ENCODE measurements at regions not wholly inside any gene's neighbourhood (a gene's known extent, or its start where the extent isn't known, plus 50 kb on each side); places are given as distances from the start of the nearest gene placed in this dataset.
"Not testable (repeated sequence)": the region's sequence is repeated elsewhere in the genome, so short reads cannot be mapped to it uniquely, and the experiment has no call there.

DNA sequence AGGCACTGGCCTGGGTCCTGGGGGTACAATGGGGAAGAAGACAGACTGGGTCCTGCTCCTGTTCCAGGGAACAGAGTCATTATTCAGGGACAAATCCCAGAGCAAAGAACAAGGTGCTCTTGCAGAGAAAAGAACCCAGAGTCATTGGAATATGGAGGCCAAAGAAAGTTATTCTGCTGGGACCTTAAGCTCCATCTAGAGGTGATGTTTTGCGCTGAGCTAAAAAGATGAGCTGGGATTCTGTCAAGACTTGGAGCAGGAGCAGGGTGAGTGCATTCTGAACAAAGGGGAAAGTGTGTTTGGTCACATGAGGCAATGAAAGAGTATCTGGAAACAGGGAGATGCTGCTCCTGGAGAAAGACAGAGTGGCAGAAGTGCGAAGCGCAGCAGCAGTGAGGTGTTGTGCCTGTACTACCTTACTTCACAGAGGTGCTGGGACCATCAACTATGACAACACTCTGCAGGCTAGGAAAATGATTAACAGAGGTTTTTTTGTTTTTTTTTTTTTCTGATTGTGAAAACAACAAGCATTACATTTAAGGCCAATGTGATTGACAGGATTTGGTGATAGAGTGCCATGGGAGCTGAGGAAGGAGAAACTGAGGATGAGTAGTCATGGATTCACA lies 95.3 kb upstream of the TNFSF11 start:
- DNase-seq (ENCODE audit: low spot score): peak; percentile 14

- DNase-seq (ENCODE audit: low spot score): no peak
Observed at GRCh38 chr13:42484386-42484785, 89.6 kb upstream of the TNFSF11 start.

DNA sequence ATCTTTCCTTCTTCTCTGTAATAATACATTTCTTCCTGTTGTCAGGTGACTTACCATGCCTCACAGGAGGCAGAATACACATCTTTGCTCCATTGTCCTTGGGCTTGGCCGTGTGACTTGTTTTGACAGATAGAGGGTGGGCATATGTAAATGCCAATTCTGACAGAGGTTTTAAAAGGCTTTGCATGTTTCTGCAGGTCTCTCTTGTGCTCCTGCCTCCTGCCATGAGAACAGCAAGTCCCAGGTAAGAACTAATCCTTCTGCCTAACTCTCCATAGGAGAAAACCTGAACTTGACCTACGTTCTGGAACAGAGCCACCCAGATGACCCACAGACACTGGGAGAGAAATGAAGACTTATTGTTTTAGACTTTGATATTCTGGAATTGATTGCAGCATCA lies 88.7 kb upstream of the TNFSF11 start:
- DNase-seq (ENCODE audit: low spot score): no peak

DNA sequence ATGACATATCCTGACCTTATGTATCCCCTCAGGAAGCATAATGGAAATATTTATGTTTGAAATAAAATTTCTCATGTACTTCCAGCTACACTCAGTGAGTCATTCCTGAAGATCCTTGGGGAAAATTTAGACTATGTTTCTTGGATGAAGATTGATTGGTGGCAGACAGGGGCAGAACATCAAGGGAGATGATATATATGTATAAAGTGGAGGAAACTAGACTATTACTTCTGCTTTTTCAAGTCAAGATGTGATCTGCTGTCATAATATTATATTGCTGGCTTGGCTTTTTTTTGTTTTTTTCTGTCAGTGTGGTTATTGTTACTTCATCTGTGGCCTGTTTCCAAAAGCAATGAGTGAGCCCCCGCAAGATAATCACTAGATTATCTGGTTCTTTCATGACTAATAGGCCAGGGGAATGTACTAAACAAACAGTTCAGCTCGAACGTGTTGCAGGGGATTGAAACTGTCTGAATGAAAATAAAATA lies 87.2 kb upstream of the TNFSF11 start:
- peak; percentile 68 for DNase-seq (ENCODE audit: low spot score)

- no peak for DNase-seq (ENCODE audit: low spot score)
Observed at GRCh38 chr13:42487221-42487620, 86.7 kb upstream of the TNFSF11 start.

- DNase-seq (ENCODE audit: low spot score): no peak
Observed at GRCh38 chr13:42490676-42491075, 83.3 kb upstream of the TNFSF11 start.

DNA sequence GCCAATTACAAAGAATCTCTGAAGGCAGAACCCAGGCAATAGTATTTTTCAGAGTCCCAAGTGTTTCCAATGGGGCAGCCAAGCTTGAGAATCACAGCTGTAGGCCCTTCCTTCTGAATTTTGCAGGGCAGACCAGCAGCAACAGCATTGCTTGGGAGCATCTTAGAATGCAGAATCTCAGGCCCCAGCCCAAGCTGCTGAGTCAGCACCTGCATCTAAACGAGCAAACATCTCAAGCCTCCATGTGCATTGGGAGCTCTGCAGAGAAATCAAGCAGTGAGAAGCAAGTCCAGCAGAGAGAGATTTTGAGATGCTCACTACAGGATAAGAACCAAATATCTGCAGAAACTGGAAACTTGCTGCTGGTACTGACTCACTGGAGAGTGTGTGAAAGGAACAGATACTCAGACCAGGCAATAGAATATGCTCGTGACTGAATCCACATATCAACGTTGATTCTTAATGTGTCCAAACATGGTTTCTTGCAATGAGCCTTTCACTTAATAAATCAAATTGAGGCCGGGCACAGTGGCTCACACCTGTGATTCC lies 81.5 kb upstream of the TNFSF11 start:
- no peak for DNase-seq (ENCODE audit: low spot score)

DNA sequence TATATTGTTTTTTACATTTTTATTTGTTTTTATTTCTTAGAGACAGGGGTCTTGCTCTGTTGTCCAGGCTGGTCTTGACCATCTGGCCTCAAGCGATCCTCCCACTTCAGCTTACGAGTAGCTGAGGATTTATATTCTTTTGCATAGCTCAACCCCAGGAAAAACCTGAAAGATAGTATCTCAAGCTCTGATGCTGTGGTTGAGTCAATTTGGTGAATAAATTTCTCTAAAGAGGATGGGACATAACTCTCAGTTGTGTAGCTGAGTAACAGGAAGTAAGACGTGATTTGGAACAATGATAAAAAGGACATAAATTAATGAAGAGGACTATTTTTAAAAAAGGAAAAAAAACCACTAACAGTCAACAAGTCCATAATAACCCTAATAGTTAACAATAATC lies 79.8 kb upstream of the TNFSF11 start:
- DNase-seq (ENCODE audit: low spot score): no peak

GRCh38 chr13:42495255-42495654 lies 78.7 kb upstream of the TNFSF11 start:
- no peak for DNase-seq (ENCODE audit: low spot score)

DNA sequence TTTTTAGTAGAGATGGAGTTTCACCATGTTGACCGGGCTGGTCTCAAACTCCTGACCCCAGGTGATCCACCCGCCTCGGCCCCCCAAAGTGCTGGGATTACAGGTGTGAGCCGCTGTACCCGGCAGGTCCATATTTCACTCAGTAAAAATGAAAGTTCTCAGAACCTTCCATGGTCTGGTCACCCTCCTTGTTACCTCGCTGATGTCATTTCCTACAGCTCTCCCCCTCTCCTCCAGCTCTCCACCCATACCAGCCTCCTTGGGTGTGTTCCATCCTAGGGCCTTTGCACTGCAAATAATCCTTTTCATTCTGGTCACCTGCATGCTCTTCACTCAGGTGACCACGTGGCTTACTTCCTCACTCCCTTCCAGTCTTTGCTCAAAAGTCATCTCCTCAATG lies 78.2 kb upstream of the TNFSF11 start:
- DNase-seq (ENCODE audit: low spot score): no peak

- not testable (repeated sequence) for DNase-seq (ENCODE audit: low spot score)
Observed at GRCh38 chr13:42496926-42497554, 76.9 kb upstream of the TNFSF11 start.

- DNase-seq (ENCODE audit: low spot score): peak; percentile 33
Observed at GRCh38 chr13:42497798-42498197, 76.2 kb upstream of the TNFSF11 start.

DNA sequence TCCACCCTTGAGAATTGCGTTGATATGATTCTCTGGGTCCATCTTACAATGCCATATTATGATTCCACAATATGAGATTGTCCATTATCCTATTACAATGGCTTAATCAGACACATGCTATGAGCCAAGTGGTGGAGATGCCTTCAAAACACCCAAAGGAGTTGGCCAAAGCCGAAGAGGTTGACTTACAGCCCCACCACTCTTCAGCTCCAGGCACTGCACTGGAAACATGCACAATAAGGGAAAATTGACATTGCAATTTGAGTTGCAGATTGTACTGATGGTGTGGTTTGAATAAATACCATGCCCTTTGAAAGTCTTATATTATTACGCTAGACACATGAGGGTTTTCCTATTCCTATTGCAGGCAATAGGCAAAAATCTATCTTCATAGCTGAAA lies 75.4 kb upstream of the TNFSF11 start:
- DNase-seq (ENCODE audit: low spot score): no peak
